ENCODE measurements at regions not wholly inside any gene's neighbourhood (a gene's known extent, or its start where the extent isn't known, plus 50 kb on each side); places are given as distances from the start of the nearest gene placed in this dataset.

DNA sequence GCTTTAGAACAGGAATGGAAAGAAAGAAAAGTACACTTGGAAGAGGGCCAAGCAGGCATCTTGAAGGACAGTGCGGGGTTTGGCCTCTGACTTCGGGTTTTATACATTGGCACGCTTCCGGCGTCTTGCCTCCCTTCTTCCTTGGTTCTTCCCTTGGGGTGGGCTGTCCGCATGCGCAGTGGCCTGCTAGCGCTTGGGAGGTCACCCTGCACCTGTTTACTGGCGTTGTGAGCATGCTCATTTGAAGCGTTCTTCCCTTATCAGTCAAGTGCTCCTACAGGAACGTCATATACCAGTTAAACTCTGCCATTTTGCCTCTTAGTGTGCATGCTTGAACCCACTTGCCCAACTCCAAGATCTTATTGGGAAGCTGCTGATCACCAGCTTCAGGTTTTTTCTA is 230.0 kb downstream of the TTLL2 start:
- no peak overlapping the region for H3K27ac ChIP-seq
- peaks cover 4 to 24% (median 7%) of the 10 kb centered on the region in 3 donors for H3K4me1 ChIP-seq
- H3K36me3 ChIP-seq = no peaks in the 10 kb centered on the region
- no peak for TF ChIP-seq EP300 (IDR thresholded peaks at IDR 0.05)
- TF ChIP-seq, protein P1, sequence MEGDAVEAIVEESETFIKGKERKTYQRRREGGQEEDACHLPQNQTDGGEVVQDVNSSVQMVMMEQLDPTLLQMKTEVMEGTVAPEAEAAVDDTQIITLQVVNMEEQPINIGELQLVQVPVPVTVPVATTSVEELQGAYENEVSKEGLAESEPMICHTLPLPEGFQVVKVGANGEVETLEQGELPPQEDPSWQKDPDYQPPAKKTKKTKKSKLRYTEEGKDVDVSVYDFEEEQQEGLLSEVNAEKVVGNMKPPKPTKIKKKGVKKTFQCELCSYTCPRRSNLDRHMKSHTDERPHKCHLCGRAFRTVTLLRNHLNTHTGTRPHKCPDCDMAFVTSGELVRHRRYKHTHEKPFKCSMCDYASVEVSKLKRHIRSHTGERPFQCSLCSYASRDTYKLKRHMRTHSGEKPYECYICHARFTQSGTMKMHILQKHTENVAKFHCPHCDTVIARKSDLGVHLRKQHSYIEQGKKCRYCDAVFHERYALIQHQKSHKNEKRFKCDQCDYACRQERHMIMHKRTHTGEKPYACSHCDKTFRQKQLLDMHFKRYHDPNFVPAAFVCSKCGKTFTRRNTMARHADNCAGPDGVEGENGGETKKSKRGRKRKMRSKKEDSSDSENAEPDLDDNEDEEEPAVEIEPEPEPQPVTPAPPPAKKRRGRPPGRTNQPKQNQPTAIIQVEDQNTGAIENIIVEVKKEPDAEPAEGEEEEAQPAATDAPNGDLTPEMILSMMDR (IDR thresholded peaks at IDR 0.05) = no peak
- H3K4me3 ChIP-seq = no peak overlapping the region
- 92 to 93% methylated on average over 8 to 11 of the region's 11 CpGs for WGBS, 2 donors (ENCODE audit: low coverage in 1 of 2)
- ATAC-seq = no peak
- peaks cover 0 to 22% (median 0%) of the 10 kb centered on the region in 3 donors for H3K9me3 ChIP-seq
- H3K27me3 ChIP-seq = no peaks in the 10 kb centered on the region

DNA sequence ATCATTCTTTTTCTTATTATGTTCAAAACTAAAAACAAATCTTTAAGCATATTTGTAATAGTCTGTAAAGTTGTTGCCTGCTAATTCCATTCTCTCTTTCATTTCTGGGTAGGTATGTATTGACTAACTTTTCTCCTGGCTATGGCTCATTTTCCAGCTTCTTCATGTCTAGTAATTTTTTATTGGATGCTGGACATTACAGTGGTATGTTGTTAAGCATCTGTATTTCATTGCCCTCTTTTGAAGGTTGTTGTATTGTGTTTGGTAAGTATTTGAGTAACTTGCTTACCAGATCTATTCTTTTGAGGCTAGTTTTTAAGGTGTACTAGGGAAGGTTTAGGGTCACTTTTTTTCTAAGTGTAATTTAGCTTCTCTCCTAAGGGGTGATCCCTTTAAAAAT is 230.9 kb downstream of the TTLL2 start:
- Histone ChIP-seq H3K4me1 (peaks cover 4 to 15% (median 7%) of the 10 kb centered on the region in 3 donors), H3K27ac (no peak overlapping the region), H3K27me3 (no peaks in the 10 kb centered on the region), H3K36me3 (no peaks in the 10 kb centered on the region), H3K9me3 (peaks cover 0 to 22% (median 0%) of the 10 kb centered on the region in 3 donors), H3K4me3 (no peak overlapping the region)
- ATAC-seq = no peak
- TF ChIP-seq, protein P1 (IDR thresholded peaks at IDR 0.05) = no peak

DNA sequence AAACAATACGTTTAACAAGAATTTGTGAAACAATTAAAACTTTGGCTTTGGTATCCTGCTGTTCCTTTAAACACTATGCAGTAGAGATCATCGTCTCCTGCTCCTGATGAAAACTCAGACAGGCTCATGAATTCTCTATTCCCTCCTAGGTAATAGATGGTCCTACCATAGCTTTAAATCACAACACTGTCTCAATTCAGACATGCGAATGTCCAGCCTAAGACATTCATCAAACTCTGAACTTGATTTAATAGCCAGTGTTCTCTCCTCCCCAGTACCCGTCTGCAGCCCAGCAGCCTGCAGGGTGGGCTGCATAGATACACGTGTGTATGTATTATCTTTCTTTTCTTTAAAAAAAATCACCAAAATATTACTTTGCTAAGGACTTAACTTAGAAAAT is 232.8 kb downstream of the TTLL2 start:
- Histone ChIP-seq H3K4me3 (no peak overlapping the region), H3K4me1 (no peaks in the 10 kb centered on the region), H3K27ac (no peak overlapping the region), H3K27me3 (no peaks in the 10 kb centered on the region), H3K36me3 (no peaks in the 10 kb centered on the region), H3K9me3 (peaks cover 0 to 22% (median 0%) of the 10 kb centered on the region in 3 donors)
- 86 to 96% methylated on average over 5 of the region's 5 CpGs for WGBS, 2 donors (ENCODE audit: low coverage in 1 of 2)
- TF ChIP-seq EP300 (IDR thresholded peaks at IDR 0.05) = no peak
- no peak for TF ChIP-seq POLR2AphosphoS5 (IDR thresholded peaks at IDR 0.05)
- TF ChIP-seq, protein P1 (IDR thresholded peaks at IDR 0.05) = no peak
- no peak for TF ChIP-seq POLR2A (IDR thresholded peaks at IDR 0.05)
- no peak for ATAC-seq

DNA sequence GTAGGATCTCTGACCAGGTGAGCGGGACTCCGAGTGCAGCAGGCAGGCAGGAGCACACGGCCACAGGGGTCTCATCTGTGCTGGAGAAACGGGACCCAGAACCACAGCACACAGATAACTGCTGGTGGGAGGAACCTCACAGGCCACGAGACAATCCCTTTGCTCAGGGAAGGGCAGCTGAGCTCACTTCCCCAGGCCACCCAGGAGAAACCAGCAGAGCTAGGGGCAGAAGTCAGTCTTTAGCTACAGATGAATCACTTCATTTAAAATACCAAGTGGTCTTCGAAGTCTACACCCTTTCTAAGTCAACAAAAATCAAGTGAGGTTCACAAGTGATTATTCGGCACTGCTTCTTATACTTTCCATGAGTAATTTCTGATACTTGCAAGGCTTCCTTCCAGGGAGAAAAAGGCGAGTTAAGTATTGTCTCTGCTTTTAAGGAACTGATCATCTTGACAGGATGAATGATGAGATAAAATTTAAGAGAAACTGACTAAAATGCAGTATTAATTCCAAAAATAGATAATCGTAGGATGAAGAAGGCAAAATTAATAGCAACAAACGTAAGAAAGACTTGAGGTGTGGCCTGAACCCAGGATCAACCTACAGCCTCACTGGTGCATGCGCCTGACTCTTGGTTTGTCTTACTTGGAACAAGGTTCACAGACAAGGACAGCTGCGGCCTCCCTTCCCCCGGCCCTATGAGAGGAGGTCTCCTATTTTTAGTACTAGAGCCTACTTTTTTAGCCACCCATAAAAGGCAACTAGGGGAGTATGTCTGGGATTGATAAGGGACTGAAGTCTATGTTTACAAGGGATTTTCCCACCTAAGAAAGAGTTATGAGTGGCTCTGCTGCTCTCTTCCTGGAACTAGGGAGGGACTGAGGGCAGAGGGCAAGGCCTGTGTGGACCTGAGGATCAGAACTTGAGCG is 233.6 kb downstream of the TTLL2 start:
- H3K4me1 ChIP-seq = no peaks in the 10 kb centered on the region
- H3K4me3 ChIP-seq = no peak overlapping the region
- TF ChIP-seq, protein P1 (IDR thresholded peaks at IDR 0.05) = no peak
- TF ChIP-seq EP300 (IDR thresholded peaks at IDR 0.05) (no peak), POLR2AphosphoS5 (IDR thresholded peaks at IDR 0.05) (no peak), POLR2A (IDR thresholded peaks at IDR 0.05) (no peak)
- 63 to 68% methylated on average over 9 of the region's 14 CpGs for WGBS, 2 donors (ENCODE audit: low coverage in 1 of 2)
- H3K27me3 ChIP-seq = no peaks in the 10 kb centered on the region
- no peak overlapping the region for H3K27ac ChIP-seq
- ATAC-seq = no peak
- peaks cover 0 to 22% (median 0%) of the 10 kb centered on the region in 3 donors for H3K9me3 ChIP-seq
- no peaks in the 10 kb centered on the region for H3K36me3 ChIP-seq
